Middle frontal gyrus (tissue), 1 donor: ENCODE measurements at regions not wholly inside any gene's neighbourhood (a gene's known extent, or its start where the extent isn't known, plus 50 kb on each side); places are given as distances from the start of the nearest gene placed in this dataset.
A peak's percentile ranks its signal among the peaks of the same experiment; 100 is the strongest.

Experiments
- DNase-seq: peaks from one replicate; pipeline ENCODE4 v3.0.0-alpha.2; 2015; ENCODE audit warnings: low spot score; ENCODE audit errors: extremely low spot score

DNA sequence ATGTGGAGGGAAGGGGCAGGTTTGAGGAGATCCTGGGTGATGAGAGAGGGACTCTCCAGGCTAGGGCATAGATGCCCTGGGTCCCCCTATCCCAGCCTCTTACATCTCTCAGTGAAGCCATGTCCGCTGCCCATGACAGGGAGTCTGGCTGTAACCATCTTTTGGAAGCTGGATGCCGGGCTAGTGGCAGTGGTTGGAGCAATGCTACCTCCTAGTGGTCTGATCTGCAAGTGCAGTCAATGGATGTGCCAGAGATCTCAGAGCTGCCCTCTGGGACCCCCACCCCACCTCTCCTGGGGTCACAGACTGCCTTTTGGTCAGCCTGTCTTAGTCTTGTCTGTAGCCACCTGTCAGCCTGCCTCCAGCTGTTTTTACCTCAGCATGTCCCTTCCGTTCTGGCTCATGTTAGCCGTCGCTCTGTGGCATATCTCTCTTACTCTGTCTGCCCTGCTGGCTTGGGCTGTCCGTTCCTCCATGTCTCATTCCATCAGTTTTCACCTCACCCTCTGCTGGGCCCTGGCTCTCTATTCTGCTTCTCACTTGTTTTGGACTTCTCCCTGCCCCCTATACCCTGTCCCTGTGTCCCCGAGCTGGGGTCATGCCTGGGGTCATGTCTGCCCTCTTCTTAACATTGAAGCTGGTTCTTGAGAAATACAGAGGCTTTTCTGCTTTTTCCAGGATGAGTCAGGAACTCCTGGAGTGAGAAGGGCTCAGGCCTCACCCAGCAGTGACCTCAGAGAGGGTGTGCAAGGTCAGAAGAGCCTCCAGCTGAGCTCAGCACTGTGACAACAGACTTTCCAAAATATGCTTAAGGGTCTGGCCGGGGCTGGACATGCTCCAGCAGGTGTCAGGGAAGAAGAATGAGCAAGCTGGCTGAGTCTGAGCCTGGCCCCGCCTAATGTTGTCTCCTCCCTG is 52.0 kb upstream of the THY1 start:
- DNase-seq: peak; percentile 68

DNA sequence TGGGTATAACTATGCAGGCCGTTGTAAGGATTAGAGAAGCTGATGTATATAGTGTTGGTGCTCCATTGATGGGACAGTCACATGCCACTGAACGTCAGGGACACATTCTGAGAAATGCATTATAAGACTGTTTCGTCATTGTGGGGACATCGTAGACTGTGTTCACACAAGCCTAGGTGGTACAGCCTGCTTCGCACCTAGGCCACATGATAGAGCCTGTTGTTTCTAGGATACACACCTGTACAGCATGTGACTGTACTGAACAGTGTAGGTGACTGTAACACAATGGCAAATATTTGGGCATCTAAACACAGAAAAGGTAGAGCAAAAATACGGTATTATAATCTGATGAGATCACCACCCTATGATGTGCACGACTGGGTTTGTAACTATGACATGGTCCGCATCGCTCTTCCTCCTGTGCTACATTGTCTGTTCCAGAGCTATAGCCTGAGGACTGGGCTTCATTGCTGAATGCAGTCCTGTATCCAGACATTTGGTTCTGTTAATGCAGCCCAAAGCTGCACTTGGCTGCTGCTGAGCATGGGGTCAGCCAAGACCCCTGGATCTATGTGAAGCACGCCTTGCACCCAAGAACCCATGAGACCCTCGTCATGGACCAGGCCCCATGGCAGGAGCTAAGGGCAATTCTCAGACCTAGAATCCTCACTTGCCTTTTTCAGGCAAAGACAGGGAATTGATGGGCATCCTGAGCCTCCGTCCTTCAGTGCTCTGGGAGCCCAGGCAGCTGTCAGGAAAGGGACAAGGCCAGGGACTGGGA is 51.1 kb upstream of the THY1 start:
- DNase-seq: no peak

DNA sequence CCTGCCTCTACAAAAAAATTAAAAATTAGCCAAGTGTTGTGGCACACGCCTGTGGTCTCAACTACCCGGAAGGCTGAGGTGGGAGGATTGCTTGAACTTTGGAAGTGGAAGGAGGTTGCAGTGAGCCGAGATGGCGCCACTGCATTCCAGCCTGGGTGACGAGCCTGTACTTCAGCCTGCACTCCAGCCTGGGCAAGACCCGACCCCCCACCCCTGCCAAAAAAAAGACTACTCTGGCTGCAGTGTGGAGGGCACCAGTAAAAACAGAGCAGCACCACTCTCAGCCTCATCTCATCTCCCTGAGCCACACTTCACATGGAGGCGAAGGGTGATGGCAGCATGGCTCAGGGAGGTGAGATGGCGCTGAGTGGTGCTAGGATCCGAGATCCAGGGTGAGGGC is 50.3 kb upstream of the THY1 start:
- no peak for DNase-seq

DNA sequence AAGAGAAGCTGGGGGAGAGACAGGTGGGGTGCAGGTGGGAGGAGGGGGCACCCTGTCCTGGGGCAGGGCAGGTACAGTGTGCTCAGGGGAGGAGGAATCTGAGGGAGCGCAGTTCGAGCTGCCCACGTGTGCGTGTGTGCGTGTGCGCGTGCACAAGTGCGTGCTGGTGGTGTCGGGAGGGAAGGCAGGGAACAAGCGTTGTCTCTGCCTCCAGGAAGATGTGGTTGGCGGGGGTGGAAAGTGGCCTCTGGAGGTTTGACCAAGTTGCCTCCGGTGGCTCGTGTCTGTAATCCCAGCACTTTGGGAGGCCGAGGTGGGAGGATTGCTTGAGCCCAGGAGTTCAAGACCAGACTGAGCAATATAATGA is 49.9 kb upstream of the THY1 start:
- DNase-seq: no peak
